Neural cell (in vitro differentiated cells): ENCODE measurements at regions not wholly inside any gene's neighbourhood (a gene's known extent, or its start where the extent isn't known, plus 50 kb on each side); places are given as distances from the start of the nearest gene placed in this dataset.

ENCODE experiments used
- H2AFZ ChIP-seq: fragments of 200-600, 300-800 bp; sonication (generic), shearing (Covaris generic); 2 replicates; pipeline ENCODE4 v1.6.0; 2014; ENCODE audit warnings: low read depth, mild to moderate bottlenecking, antibody characterized with exemption, low read length, moderate library complexity
- H3F3A ChIP-seq: fragments of 200-600 bp; shearing (Covaris generic); 2 replicates; pipeline ENCODE4 v1.6.1; 2016; ENCODE audit warnings: mild to moderate bottlenecking, moderate library complexity, mixed read lengths, antibody characterized with exemption, low read length; ENCODE audit not compliant: insufficient read depth, poor library complexity, severe bottlenecking
- H3K27ac ChIP-seq: fragments of 200-600, 300-800 bp; sonication (generic), shearing (Covaris generic); 2 replicates; pipeline ENCODE4 v1.5.1; 2014; ENCODE audit warnings: mild to moderate bottlenecking, low read length, moderate library complexity
- H3K27me3 ChIP-seq: fragments of 300-800, 200-600 bp; sonication (generic), shearing (Covaris generic); 2 replicates; pipeline ENCODE4 v1.6.0; 2014; ENCODE audit warnings: mild to moderate bottlenecking, low read depth, low read length, moderate library complexity; ENCODE audit not compliant: insufficient read depth
- H3K36me3 ChIP-seq: fragments of 300-800, 200-600 bp; sonication (generic), shearing (Covaris generic); 2 replicates; pipeline ENCODE4 v1.5.1; 2014; ENCODE audit warnings: mild to moderate bottlenecking, antibody characterized with exemption, low read length, moderate library complexity; ENCODE audit not compliant: insufficient read depth
- H3K4me2 ChIP-seq: fragments of 300-800, 200-600 bp; sonication (generic), shearing (Covaris generic); 2 replicates; pipeline ENCODE4 v1.6.0; 2014; ENCODE audit warnings: mild to moderate bottlenecking, low read length
- H3K4me3 ChIP-seq: fragments of 300-800, 200-600 bp; sonication (generic), shearing (Covaris generic); 2 replicates; pipeline ENCODE4 v1.5.1; 2014; ENCODE audit warnings: mild to moderate bottlenecking, low read length, moderate library complexity
- H3K79me2 ChIP-seq: fragments of 200-600 bp; shearing (Covaris generic); replicated peaks from 2 replicates; pipeline ENCODE4 v1.6.0; 2014; ENCODE audit warnings: mild to moderate bottlenecking, low read length, moderate library complexity; ENCODE audit not compliant: insufficient read depth
- H3K9ac ChIP-seq: fragments of 300-800, 200-600 bp; sonication (generic), shearing (Covaris generic); 2 replicates; pipeline ENCODE4 v1.6.1; 2016; ENCODE audit warnings: mild to moderate bottlenecking, low read length, mixed read lengths
- H3K9me2 ChIP-seq: fragments of 200-600 bp; shearing (Covaris generic); 2 replicates; pipeline ENCODE4 v1.6.1; 2016; ENCODE audit warnings: mild to moderate bottlenecking, low read length, mixed read lengths; ENCODE audit not compliant: insufficient read depth
- H3K9me3 ChIP-seq: fragments of 200-600, 300-800 bp; sonication (generic), shearing (Covaris generic); 2 replicates; pipeline ENCODE4 v1.6.1; 2016; ENCODE audit warnings: mild to moderate bottlenecking, mixed run types, low read length, moderate library complexity, mixed read lengths
- H4K20me1 ChIP-seq: fragments of 200-600 bp; shearing (Covaris generic); 2 replicates; pipeline ENCODE4 v1.6.1; 2016; ENCODE audit warnings: mild to moderate bottlenecking, mixed run types; ENCODE audit not compliant: insufficient read depth
- EP300 ChIP-seq: fragments of 450-650 bp; conservative IDR thresholded peaks from 2 replicates; pipeline ENCODE4 v1.6.1; 2014; ENCODE audit warnings: antibody characterized with exemption, mild to moderate bottlenecking, moderate library complexity; ENCODE audit not compliant: poor library complexity, severe bottlenecking
- EZH2 ChIP-seq: fragments of 200-600, 300-800 bp; shearing (Covaris generic), sonication (generic); IDR thresholded peaks from 2 replicates; pipeline ENCODE4 v1.6.1; 2014; ENCODE audit warnings: antibody characterized with exemption, low read length, borderline replicate concordance, mild to moderate bottlenecking; ENCODE audit not compliant: insufficient read depth, poor library complexity, severe bottlenecking
- MXI1 ChIP-seq: fragments of 450-650 bp; conservative IDR thresholded peaks from 2 replicates; pipeline ENCODE4 v1.6.1; 2014; ENCODE audit warnings: antibody characterized with exemption, mild to moderate bottlenecking; ENCODE audit not compliant: poor library complexity, severe bottlenecking
- POLR2AphosphoS5 ChIP-seq: IDR thresholded peaks from 2 replicates; pipeline ENCODE4 v1.6.1; 2012
- RAD21 ChIP-seq: fragments of 450-650 bp; conservative IDR thresholded peaks from 2 replicates; pipeline ENCODE4 v1.6.1; 2014; ENCODE audit warnings: antibody characterized with exemption, mild to moderate bottlenecking, moderate library complexity
- SMC3 ChIP-seq: fragments of 450-650 bp; conservative IDR thresholded peaks from 2 replicates; pipeline ENCODE4 v1.6.1; 2014; ENCODE audit warnings: antibody characterized with exemption, mild to moderate bottlenecking, moderate library complexity; ENCODE audit not compliant: poor library complexity
- TAF1 ChIP-seq: IDR thresholded peaks from 2 replicates; pipeline ENCODE4 v1.6.1; 2012; ENCODE audit warnings: low read depth
- TF ChIP-seq, protein P1 (sequence below): IDR thresholded peaks from 2 replicates; pipeline ENCODE4 v1.6.1; 2012; ENCODE audit warnings: borderline replicate concordance
- TF ChIP-seq, protein P2 (sequence below): fragments of 450-650 bp; IDR thresholded peaks from 2 replicates; pipeline ENCODE4 v1.5.1; 2014; ENCODE audit warnings: antibody characterized with exemption, mild to moderate bottlenecking, moderate library complexity; ENCODE audit not compliant: poor library complexity, severe bottlenecking

DNA sequence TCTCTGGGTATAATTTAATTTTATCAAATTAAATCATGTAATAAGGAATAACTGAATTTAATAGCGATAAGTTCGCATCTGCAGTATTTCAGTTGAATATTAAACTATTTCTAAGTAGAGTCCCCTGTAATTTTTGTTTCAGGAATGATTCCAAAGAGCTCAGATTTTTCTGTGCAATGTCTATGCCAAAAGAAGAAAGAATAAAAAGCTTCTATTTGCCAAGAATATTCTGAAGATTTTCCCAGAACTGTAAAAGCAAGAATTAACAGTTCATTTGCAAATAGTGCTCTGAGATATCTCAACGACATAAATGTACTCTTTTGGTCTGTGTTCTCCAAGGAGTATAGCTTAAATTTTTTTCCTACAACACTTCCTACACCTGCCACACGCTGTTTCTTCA lies 1242.8 kb upstream of the DIAPH2 start:
- H3K4me2 ChIP-seq, result no peak overlapping the region
- no peaks in the 10 kb centered on the region for H3K9me3 ChIP-seq
- no peaks in the 10 kb centered on the region for H3K9me2 ChIP-seq
- no peak overlapping the region for H3K9ac ChIP-seq
- no peak overlapping the region for H3K4me3 ChIP-seq
- no peak overlapping the region for H3K27ac ChIP-seq
- no peaks in the 10 kb centered on the region for H3K79me2 ChIP-seq
- H2AFZ ChIP-seq, result no peak overlapping the region
- no peaks in the 10 kb centered on the region for H3K36me3 ChIP-seq
- no peaks in the 10 kb centered on the region for H3F3A ChIP-seq
- no peaks in the 10 kb centered on the region for H4K20me1 ChIP-seq
- TF ChIP-seq SMC3 (no peak), TAF1 (no peak), EZH2 (no peak), EP300 (no peak), RAD21 (no peak), MXI1 (no peak), POLR2AphosphoS5 (no peak)
- TF ChIP-seq, protein P1, sequence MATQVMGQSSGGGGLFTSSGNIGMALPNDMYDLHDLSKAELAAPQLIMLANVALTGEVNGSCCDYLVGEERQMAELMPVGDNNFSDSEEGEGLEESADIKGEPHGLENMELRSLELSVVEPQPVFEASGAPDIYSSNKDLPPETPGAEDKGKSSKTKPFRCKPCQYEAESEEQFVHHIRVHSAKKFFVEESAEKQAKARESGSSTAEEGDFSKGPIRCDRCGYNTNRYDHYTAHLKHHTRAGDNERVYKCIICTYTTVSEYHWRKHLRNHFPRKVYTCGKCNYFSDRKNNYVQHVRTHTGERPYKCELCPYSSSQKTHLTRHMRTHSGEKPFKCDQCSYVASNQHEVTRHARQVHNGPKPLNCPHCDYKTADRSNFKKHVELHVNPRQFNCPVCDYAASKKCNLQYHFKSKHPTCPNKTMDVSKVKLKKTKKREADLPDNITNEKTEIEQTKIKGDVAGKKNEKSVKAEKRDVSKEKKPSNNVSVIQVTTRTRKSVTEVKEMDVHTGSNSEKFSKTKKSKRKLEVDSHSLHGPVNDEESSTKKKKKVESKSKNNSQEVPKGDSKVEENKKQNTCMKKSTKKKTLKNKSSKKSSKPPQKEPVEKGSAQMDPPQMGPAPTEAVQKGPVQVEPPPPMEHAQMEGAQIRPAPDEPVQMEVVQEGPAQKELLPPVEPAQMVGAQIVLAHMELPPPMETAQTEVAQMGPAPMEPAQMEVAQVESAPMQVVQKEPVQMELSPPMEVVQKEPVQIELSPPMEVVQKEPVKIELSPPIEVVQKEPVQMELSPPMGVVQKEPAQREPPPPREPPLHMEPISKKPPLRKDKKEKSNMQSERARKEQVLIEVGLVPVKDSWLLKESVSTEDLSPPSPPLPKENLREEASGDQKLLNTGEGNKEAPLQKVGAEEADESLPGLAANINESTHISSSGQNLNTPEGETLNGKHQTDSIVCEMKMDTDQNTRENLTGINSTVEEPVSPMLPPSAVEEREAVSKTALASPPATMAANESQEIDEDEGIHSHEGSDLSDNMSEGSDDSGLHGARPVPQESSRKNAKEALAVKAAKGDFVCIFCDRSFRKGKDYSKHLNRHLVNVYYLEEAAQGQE, result no peak
- TF ChIP-seq, protein P2, sequence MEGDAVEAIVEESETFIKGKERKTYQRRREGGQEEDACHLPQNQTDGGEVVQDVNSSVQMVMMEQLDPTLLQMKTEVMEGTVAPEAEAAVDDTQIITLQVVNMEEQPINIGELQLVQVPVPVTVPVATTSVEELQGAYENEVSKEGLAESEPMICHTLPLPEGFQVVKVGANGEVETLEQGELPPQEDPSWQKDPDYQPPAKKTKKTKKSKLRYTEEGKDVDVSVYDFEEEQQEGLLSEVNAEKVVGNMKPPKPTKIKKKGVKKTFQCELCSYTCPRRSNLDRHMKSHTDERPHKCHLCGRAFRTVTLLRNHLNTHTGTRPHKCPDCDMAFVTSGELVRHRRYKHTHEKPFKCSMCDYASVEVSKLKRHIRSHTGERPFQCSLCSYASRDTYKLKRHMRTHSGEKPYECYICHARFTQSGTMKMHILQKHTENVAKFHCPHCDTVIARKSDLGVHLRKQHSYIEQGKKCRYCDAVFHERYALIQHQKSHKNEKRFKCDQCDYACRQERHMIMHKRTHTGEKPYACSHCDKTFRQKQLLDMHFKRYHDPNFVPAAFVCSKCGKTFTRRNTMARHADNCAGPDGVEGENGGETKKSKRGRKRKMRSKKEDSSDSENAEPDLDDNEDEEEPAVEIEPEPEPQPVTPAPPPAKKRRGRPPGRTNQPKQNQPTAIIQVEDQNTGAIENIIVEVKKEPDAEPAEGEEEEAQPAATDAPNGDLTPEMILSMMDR, result no peak
- no peaks in the 10 kb centered on the region for H3K27me3 ChIP-seq

DNA sequence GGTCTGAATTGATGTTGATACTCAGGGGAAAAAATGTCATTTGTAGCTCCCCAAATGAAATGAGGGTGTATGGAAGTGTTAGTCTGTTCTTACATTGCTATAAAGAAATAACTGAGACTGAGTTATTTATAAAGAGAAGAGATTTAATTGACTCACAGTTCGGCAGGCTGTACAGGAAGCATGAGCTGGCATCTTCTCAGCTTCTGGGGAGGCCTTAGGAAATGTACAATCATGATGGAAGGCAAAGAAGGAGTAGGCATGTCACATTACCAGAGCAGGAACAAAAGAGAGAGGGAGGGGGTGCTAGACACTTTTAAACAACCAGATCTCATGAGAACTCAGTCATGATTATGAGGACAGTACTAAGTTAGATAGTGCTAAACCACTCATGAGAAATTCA lies 1199.9 kb upstream of the DIAPH2 start:
- H3K4me2 ChIP-seq, result no peak overlapping the region
- no peaks in the 10 kb centered on the region for H3K9me2 ChIP-seq
- H3K4me3 ChIP-seq, result no peak overlapping the region
- no peak overlapping the region for H3K27ac ChIP-seq
- H3K79me2 ChIP-seq, result no peaks in the 10 kb centered on the region
- H3K9ac ChIP-seq, result no peak overlapping the region
- H2AFZ ChIP-seq, result no peak overlapping the region
- H3K9me3 ChIP-seq, result no peaks in the 10 kb centered on the region
- TF ChIP-seq EZH2 (no peak), EP300 (no peak), TAF1 (no peak), POLR2AphosphoS5 (no peak), RAD21 (no peak)
- TF ChIP-seq, protein P2, result no peak
- TF ChIP-seq, protein P1, result no peak
- no peaks in the 10 kb centered on the region for H3K36me3 ChIP-seq
- no peaks in the 10 kb centered on the region for H3F3A ChIP-seq
- H4K20me1 ChIP-seq, result no peaks in the 10 kb centered on the region
- no peaks in the 10 kb centered on the region for H3K27me3 ChIP-seq
